Heart right ventricle (tissue), 16 donors: ENCODE measurements at regions not wholly inside any gene's neighbourhood (a gene's known extent, or its start where the extent isn't known, plus 50 kb on each side); places are given as distances from the start of the nearest gene placed in this dataset.

Source experiments
- ATAC-seq, 8 donors: fragments of 200-7000 bp; cut with Tn5 transposase; one replicate each; pipeline ENCODE4 v1.9.1; 2020; ENCODE audit warnings: mild to moderate bottlenecking in 8 of 8, moderate library complexity in 8 of 8, moderate number of reproducible peaks in 1 of 8
- DNase-seq, 2 donors: peaks; one replicate each; pipeline ENCODE4 v3.0.0-alpha.2; 2020
- H3K27ac ChIP-seq, 10 donors: fragments of 200-600 bp; sonication (generic) in 2 of 10; one replicate each; pipeline versions ENCODE4 v1.5.0 to v1.8.0; 2020 to 2022; ENCODE audit warnings: mild to moderate bottlenecking in 3 of 10
- H3K27me3 ChIP-seq, 7 donors: fragments of 200-600 bp; one replicate each; pipeline ENCODE4 v1.8.0; 2021 to 2022; ENCODE audit warnings: mild to moderate bottlenecking in 2 of 7
- H3K36me3 ChIP-seq, 9 donors: fragments of 200-600 bp; sonication (generic) in 1 of 9; one replicate each; pipeline versions ENCODE4 v1.5.0 to v1.8.0; 2020 to 2022; ENCODE audit warnings: mild to moderate bottlenecking in 2 of 9
- H3K4me1 ChIP-seq, 9 donors: fragments of 200-600 bp; sonication (generic) in 1 of 9; one replicate each; pipeline versions ENCODE4 v1.5.0 to v1.8.0; 2020 to 2022; ENCODE audit warnings: mild to moderate bottlenecking in 4 of 9
- H3K4me3 ChIP-seq, 10 donors: fragments of 200-600 bp; sonication (generic) in 2 of 10; one replicate each; pipeline versions ENCODE4 v1.5.0 to v1.8.0; 2020 to 2022; ENCODE audit warnings: mild to moderate bottlenecking in 7 of 10, moderate library complexity in 2 of 10
- H3K9me3 ChIP-seq, 11 donors: fragments of 200-600 bp in 10 of 11; sonication (generic) in 2 of 11; one replicate each; pipeline versions ENCODE4 v1.5.0 to v1.8.0; 2013 to 2022; ENCODE audit warnings: mild to moderate bottlenecking in 2 of 11, control low read depth in 1 of 11, moderate library complexity in 1 of 11
- CTCF ChIP-seq, 9 donors: fragments of 200-600 bp; sonication (generic) in 2 of 9; IDR thresholded peaks; one replicate each; pipeline versions ENCODE4 v1.5.0 to v1.8.0; 2021 to 2022; ENCODE audit warnings: antibody characterized with exemption in 9 of 9, mild to moderate bottlenecking in 5 of 9, moderate library complexity in 1 of 9
- WGBS, 2 donors: extraction: QIAGEN DNeasy Blood & Tissue Kit; methylation state at CpG; one replicate each; pipeline ENCODE4 v1.1.7; 2013; ENCODE audit warnings: inconsistent platforms in 1 of 2; 5-methylcytosine and 5-hydroxymethylcytosine counted together
- intact Hi-C, 10 donors: fragments of 100-400 bp; cut with DNase I; formaldehyde crosslinking; loops; one replicate each; pipeline versions ENCODE4 v1.11.1 to v1.14.2; 2022
- donor health status: Arrhythmogenic right ventricular cardiomyopathy.
- donor health status: ischemic (EF 13 %, LVEDD 7.1; RV severe dilation, severe dysfunction).
- donor health status: healthy with polysubstance abuse.
- donor health status: DM: no; HTN: yes; CAD: no.
- donor health status: DM: no; HTN: no; CAD: no.
- donor health status: ischemic (EF 25% LVEDD 6.9; RV normal size, moderate dysfunction).
- donor health status: ischemic (EF 25% LVEDD 5.7; RV mildly dilated, moderate dysfunction).
- donor health status: healthy.
- donor health status: DM: yes; HTN: yes; CAD: no.
- donor health status: Ischemic cardiomyopathy.
- donor health status: ischemic (EF 35%, LVEDD 5.7; RV mildly dilated, moderate dysfunction).
- donor health status: nonischemic (EF 11% LVEDD 7.7; RV severe dilation, severe dysfunction).
- donor health status: DM: yes; HTN: yes; CAD: no.
- donor health status: PGD.
- donor health status: ischemic (EF 29% LVEDD 5.4; RV normal size, mild dysfunction).
- donor health status: nonischemic (EF 23%, LVEDD 6.1; RV moderate dilation, normal function).

GRCh38 chr5:164962329-164962961 lies 1457.0 kb downstream of the MAT2B start:
- WGBS, 2 donors: 86 to 93% methylated on average over 2 of the region's 2 CpGs
- Histone ChIP-seq H3K36me3 (no peaks in the 10 kb centered on the region), H3K4me3 (no peak overlapping the region), H3K9me3 (no peaks in the 10 kb centered on the region), H3K27me3 (no peaks in the 10 kb centered on the region), H3K4me1 (no peaks in the 10 kb centered on the region), H3K27ac (no peak overlapping the region)
- ATAC-seq (no peak), DNase-seq (no peak)
- intact Hi-C loops: no loop called here
- TF ChIP-seq CTCF (IDR thresholded peaks at IDR 0.05): no peak

GRCh38 chr5:164966611-164967010 lies 1461.2 kb downstream of the MAT2B start:
- no peaks in the 10 kb centered on the region for H3K4me1 ChIP-seq
- peaks cover 0 to 15% (median 0%) of the 10 kb centered on the region in 11 donors for H3K9me3 ChIP-seq
- intact Hi-C loops: no loop called here
- H3K27ac ChIP-seq: no peak overlapping the region
- no peaks in the 10 kb centered on the region for H3K27me3 ChIP-seq
- no peak for ATAC-seq
- WGBS, 2 donors: 79 to 82% methylated on average over 4 of the region's 4 CpGs
- no peaks in the 10 kb centered on the region for H3K36me3 ChIP-seq
- no peak overlapping the region for H3K4me3 ChIP-seq
- no peak for DNase-seq
- no peak for TF ChIP-seq CTCF (IDR thresholded peaks at IDR 0.05)

- H3K27me3 ChIP-seq: no peaks in the 10 kb centered on the region
- no peak overlapping the region for H3K27ac ChIP-seq
- no peaks in the 10 kb centered on the region for H3K4me1 ChIP-seq
- TF ChIP-seq CTCF (IDR thresholded peaks at IDR 0.05): no peak
- H3K9me3 ChIP-seq: peaks cover 0 to 15% (median 0%) of the 10 kb centered on the region in 11 donors
- WGBS, 2 donors: 56 to 68% methylated on average over 1 of the region's 1 CpG
- no peak for ATAC-seq
- no peaks in the 10 kb centered on the region for H3K36me3 ChIP-seq
- no peak for DNase-seq
- intact Hi-C loops: no loop called here
- no peak overlapping the region for H3K4me3 ChIP-seq
Measured at GRCh38 chr5:164967354-164967753, 1461.9 kb downstream of the MAT2B start.

GRCh38 chr5:164972973-164973372 lies 1467.6 kb downstream of the MAT2B start:
- WGBS, 2 donors: 43 to 44% methylated on average over 1 of the region's 1 CpG
- Histone ChIP-seq H3K27me3 (no peaks in the 10 kb centered on the region), H3K4me3 (no peak overlapping the region), H3K4me1 (no peaks in the 10 kb centered on the region), H3K27ac (no peak overlapping the region), H3K9me3 (peaks cover 0 to 60% (median 10%) of the 10 kb centered on the region in 11 donors), H3K36me3 (no peaks in the 10 kb centered on the region)
- no peak for TF ChIP-seq CTCF (IDR thresholded peaks at IDR 0.05)
- DNase-seq (no peak), ATAC-seq (no peak)
- intact Hi-C loops: no loop called here
